Calu3 (cell line): ENCODE measurements at regions not wholly inside any gene's neighbourhood (a gene's known extent, or its start where the extent isn't known, plus 50 kb on each side); places are given as distances from the start of the nearest gene placed in this dataset.

Experiments
- BruUV-seq: library from RNA; stranded (reverse); fragments of 400-500 nt; replicated peaks from 2 replicates; lab custom pipeline; 2021; lab: Mats Ljungman, UMichigan
- CTCF ChIA-PET: fragments of 300-600 bp; sonication (Branson Sonifier 250); formaldehyde crosslinking; loops from one replicate; lab custom pipeline; 2022; ENCODE audit warnings: antibody characterized with exemption; lab: Charles Lee
- DNase-seq: peaks from one replicate; pipeline ENCODE4 v3.0.0; 2022
- H3K27ac Mint-ChIP-seq: one replicate; pipeline ENCODE4 v1.8.0; 2022; ENCODE audit warnings: mixed read lengths; ENCODE audit not compliant: unreplicated experiment
- H3K27me3 Mint-ChIP-seq: one replicate; pipeline ENCODE4 v1.8.0; 2022; ENCODE audit warnings: mixed read lengths; ENCODE audit not compliant: unreplicated experiment
- H3K36me3 Mint-ChIP-seq: one replicate; pipeline ENCODE4 v1.8.0; 2022; ENCODE audit warnings: mild to moderate bottlenecking, moderate library complexity, mixed read lengths; ENCODE audit not compliant: insufficient read depth, unreplicated experiment
- H3K4me1 Mint-ChIP-seq: one replicate; pipeline ENCODE4 v1.8.0; 2022; ENCODE audit warnings: mild to moderate bottlenecking, low read depth, mixed read lengths; ENCODE audit not compliant: unreplicated experiment
- H3K4me3 Mint-ChIP-seq: one replicate; pipeline ENCODE4 v1.8.0; 2022; ENCODE audit warnings: mild to moderate bottlenecking, low read depth, moderate library complexity, mixed read lengths; ENCODE audit not compliant: unreplicated experiment
- H3K9me3 Mint-ChIP-seq: one replicate; pipeline ENCODE4 v1.8.0; 2022; ENCODE audit warnings: low read depth, mixed read lengths; ENCODE audit not compliant: unreplicated experiment
- CTCF ChIP-seq: fragments of 200-600 bp; IDR thresholded peaks from one replicate; pipeline ENCODE4 v1.8.0; 2022; ENCODE audit warnings: antibody characterized with exemption; ENCODE audit not compliant: unreplicated experiment
- intact Hi-C: fragments of 100-400 bp; cut with micrococcal nuclease; formaldehyde crosslinking; loops from one replicate; pipeline ENCODE4 v1.10.0; 2022; ENCODE audit not compliant: unreplicated experiment

- TF ChIP-seq CTCF = no peak
- CTCF ChIA-PET = no interaction called here
- no peak for DNase-seq
These were observed 170.6 kb downstream of the KDR start for GRCh38 chr4:54954656-54955388.

GRCh38 chr4:54946741-54947140, 178.7 kb downstream of the KDR start:
- BruUV-seq = no TSS peak
- Mint-ChIP-seq H3K27ac (no peak overlapping the region), H3K4me3 (no peak overlapping the region), H3K36me3 (no peaks in the 10 kb centered on the region), H3K4me1 (no peaks in the 10 kb centered on the region), H3K9me3 (no peaks in the 10 kb centered on the region), H3K27me3 (no peaks in the 10 kb centered on the region)
- intact Hi-C loops = no loop called here
- CTCF ChIA-PET = no interaction called here
- no peak for DNase-seq
- no peak for TF ChIP-seq CTCF

More at GRCh38 chr4:54954656-54955388, 170.6 kb downstream of the KDR start:
- H3K9me3 Mint-ChIP-seq = no peaks in the 10 kb centered on the region
- no peaks in the 10 kb centered on the region for H3K27me3 Mint-ChIP-seq
- no peak overlapping the region for H3K27ac Mint-ChIP-seq
- H3K36me3 Mint-ChIP-seq = no peaks in the 10 kb centered on the region
- no TSS peak for BruUV-seq
- intact Hi-C loops = no loop called here
- no peaks in the 10 kb centered on the region for H3K4me1 Mint-ChIP-seq
- no peak overlapping the region for H3K4me3 Mint-ChIP-seq

- no peak for TF ChIP-seq CTCF
- Mint-ChIP-seq H3K36me3 (no peaks in the 10 kb centered on the region), H3K9me3 (no peaks in the 10 kb centered on the region), H3K4me3 (no peak overlapping the region), H3K27me3 (no peaks in the 10 kb centered on the region), H3K4me1 (no peaks in the 10 kb centered on the region), H3K27ac (no peak overlapping the region)
- intact Hi-C loops = no loop called here
- no TSS peak for BruUV-seq
- CTCF ChIA-PET = no interaction called here
- DNase-seq = no peak
These were observed 179.6 kb downstream of the KDR start for GRCh38 chr4:54945838-54946237.

GRCh38 chr4:54942721-54943120, 182.7 kb downstream of the KDR start:
- Mint-ChIP-seq H3K27me3 (no peaks in the 10 kb centered on the region), H3K4me1 (peaks cover 2% of the 10 kb centered on the region), H3K36me3 (no peaks in the 10 kb centered on the region), H3K4me3 (no peak overlapping the region), H3K9me3 (no peaks in the 10 kb centered on the region), H3K27ac (no peak overlapping the region)
- intact Hi-C loops = no loop called here
- no TSS peak for BruUV-seq
- TF ChIP-seq CTCF = no peak
- CTCF ChIA-PET = no interaction called here
- DNase-seq = no peak
